GM19395 (cell line): ENCODE measurements at regions not wholly inside any gene's neighbourhood (a gene's known extent, or its start where the extent isn't known, plus 50 kb on each side); places are given as distances from the start of the nearest gene placed in this dataset.

Experiments used
- ATAC-seq: cut with Tn5 transposase; IDR thresholded peaks from one replicate; pipeline ENCODE4 v1.9.1; 2021; ENCODE audit warnings: mild to moderate bottlenecking, moderate library complexity; ENCODE audit not compliant: unreplicated experiment

GRCh38 chr15:69988541-69989225 is 109.0 kb downstream of the TLE3 start:
- ATAC-seq = no peak

DNA sequence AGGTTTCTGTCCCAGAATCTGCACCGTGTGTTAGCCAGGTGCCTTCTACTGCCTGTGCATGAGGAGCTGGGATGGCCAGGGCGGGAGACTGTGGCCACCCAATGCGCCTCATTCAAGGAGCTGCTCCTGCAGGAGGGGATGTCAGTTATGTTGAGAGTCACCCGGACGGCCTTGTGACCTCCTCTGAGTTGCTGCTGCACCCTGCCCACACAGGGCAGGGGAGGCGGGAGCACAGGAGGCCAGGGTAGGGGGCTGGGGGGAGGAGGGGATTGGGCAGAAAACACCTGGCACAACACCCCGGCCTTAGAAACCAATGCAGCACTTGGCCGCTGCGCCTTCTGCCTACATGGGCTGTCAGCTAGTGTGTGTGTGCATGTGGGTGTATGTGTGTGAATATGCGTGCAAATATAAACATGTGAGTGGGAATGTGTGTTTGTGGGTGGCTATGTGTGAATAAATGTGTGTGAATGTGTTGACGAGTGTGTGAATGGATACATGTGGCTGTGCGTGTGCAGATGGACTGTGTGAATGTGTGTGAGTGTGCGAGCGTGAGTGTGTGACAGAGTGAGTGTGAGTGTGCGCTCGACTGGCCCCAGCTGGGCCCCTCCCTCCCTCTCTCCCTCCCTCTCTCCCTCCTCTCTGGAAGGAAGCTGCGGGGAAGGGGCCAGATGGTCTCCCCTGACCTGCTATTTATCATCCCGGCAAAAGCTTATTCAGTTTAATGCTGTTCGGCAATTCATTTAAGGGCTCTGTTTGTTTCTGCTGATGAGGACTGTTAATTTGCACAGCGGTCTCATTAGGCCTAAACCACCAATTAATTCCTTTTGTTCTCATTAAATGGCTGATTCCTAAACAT is 106.9 kb downstream of the TLE3 start:
- ATAC-seq = no peak

DNA sequence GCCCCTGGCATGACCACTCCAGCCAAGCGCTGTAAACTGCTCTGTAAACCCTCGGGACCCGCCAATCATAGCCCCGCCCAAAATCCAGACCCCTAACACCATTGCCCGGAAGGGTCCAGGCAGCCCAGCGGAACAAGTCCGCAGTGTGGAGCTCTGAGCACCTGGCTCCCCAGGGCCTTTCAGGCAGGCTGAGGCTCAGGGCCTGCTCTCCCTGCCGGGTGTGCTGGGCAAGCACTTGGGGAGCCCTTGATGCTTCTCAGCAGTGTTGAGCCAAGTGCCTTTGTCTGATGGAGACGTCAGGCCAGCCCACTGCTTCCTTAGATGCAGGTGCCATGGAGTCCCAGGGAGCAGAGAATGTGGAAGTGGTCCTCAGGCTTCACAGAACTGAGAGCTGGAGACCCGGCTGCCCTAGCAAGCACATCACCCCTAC is 106.2 kb downstream of the TLE3 start:
- ATAC-seq = no peak

GRCh38 chr15:69992348-69992747 is 105.4 kb downstream of the TLE3 start:
- ATAC-seq = no peak

GRCh38 chr15:69994429-69995205 is 103.1 kb downstream of the TLE3 start:
- ATAC-seq = no peak

DNA sequence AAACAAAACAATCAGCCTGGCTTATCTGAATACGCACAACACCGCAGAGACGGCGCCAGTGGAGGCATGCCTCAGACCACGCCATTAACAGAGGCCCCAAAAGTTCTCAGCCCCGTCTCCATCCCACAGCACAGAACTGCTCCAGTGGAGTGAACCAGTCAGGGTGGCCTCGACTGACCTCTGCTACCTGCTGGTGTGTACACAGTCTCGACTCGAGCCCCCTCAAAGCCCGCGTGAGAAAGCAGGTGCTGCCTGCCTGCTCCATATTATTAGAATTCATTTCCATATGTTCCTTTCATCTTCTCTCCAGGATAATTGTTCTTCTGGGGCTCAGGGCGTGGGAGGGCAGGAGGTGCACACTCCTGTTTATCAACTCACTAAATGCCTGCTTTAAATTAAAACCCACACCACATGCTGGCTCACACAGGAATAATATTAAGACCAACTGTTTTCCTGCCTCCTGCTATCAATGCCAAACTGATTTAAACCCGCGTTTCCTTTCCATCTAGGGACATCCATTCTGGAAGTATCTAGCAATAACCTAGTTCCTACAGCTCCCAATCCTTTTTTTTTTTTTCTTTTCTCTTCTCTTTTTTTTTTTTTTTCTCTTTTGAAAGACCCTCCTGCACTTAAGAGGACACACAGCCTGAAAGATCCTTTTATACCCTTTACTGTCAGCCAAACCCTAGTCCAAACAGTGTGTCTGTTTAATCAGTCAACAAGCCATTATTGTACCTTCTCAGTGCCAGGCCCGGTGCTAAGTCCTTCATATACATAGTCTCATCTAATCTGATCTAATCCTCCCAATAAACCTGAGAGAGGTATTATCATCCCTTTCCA is 101.2 kb downstream of the TLE3 start:
- no peak for ATAC-seq

DNA sequence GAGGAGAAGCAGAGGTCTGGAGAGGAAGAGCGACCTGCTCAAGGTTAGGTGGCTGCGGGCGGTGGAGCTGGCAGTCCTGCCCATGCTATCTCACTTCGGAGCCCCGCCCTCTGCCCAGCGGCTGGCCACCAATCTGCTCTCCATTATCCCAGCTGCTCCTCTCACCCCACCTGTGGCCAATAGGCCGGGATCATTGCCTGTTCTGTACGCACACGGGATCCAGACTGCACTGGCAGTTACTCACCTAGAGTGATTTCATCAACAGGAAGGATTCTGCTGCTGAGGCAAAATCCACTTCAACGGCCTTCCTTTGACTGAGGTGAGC is 100.6 kb downstream of the TLE3 start:
- no peak for ATAC-seq
